T-helper 17 cell (primary cell): ENCODE measurements at regions not wholly inside any gene's neighbourhood (a gene's known extent, or its start where the extent isn't known, plus 50 kb on each side); places are given as distances from the start of the nearest gene placed in this dataset.

ENCODE experiments used
- ATAC-seq: fragments of 150-1000 bp; cut with Tn5 transposase; 2 replicates; pipeline ENCODE4 v1.10.0; 2021; ENCODE audit warnings: mild to moderate bottlenecking, moderate library complexity
- DNase-seq, 3 donors: peaks; one replicate each; pipeline versions ENCODE4 v3.0.0 to v3.0.0-alpha.2; 2020 to 2021
- H3K9me3 ChIP-seq: one replicate; pipeline ENCODE4 v1.7.0; 2013; ENCODE audit warnings: low read length, mild to moderate bottlenecking; ENCODE audit not compliant: control insufficient read depth, poor library complexity, severe bottlenecking
- H3K27ac Mint-ChIP-seq: one replicate; pipeline ENCODE4 v1.8.0; 2022; ENCODE audit warnings: mild to moderate bottlenecking, moderate library complexity, mixed read lengths
- H3K27me3 Mint-ChIP-seq: one replicate; pipeline ENCODE4 v1.8.0; 2022; ENCODE audit warnings: mixed read lengths
- H3K36me3 Mint-ChIP-seq: one replicate; pipeline ENCODE4 v1.8.0; 2022; ENCODE audit warnings: low read depth, mixed read lengths
- H3K4me1 Mint-ChIP-seq: one replicate; pipeline ENCODE4 v1.8.0; 2022; ENCODE audit warnings: mild to moderate bottlenecking, mixed read lengths
- H3K4me3 Mint-ChIP-seq: one replicate; pipeline ENCODE4 v1.8.0; 2022; ENCODE audit warnings: mild to moderate bottlenecking, moderate library complexity, mixed read lengths

GRCh38 chr11:11057472-11057854 is 199.6 kb upstream of the ZBED5 start:
- H3K4me1 Mint-ChIP-seq = no peaks in the 10 kb centered on the region
- ATAC-seq = no peak
- H3K27ac Mint-ChIP-seq = no peak overlapping the region
- no peak for DNase-seq
- H3K9me3 ChIP-seq = no peaks in the 10 kb centered on the region
- no peaks in the 10 kb centered on the region for H3K36me3 Mint-ChIP-seq
- no peak overlapping the region for H3K4me3 Mint-ChIP-seq
- no peaks in the 10 kb centered on the region for H3K27me3 Mint-ChIP-seq

GRCh38 chr11:11056749-11057471 is 199.1 kb upstream of the ZBED5 start:
- Mint-ChIP-seq H3K36me3 (no peaks in the 10 kb centered on the region), H3K27ac (no peak overlapping the region), H3K27me3 (no peaks in the 10 kb centered on the region), H3K4me3 (no peak overlapping the region), H3K4me1 (no peaks in the 10 kb centered on the region)
- H3K9me3 ChIP-seq = no peaks in the 10 kb centered on the region
- no peak for DNase-seq
- no peak for ATAC-seq

- Mint-ChIP-seq H3K36me3 (no peaks in the 10 kb centered on the region), H3K4me1 (no peaks in the 10 kb centered on the region), H3K27ac (no peak overlapping the region), H3K27me3 (no peaks in the 10 kb centered on the region), H3K4me3 (no peak overlapping the region)
- DNase-seq (no peak), ATAC-seq (no peak)
- H3K9me3 ChIP-seq = no peaks in the 10 kb centered on the region
These were observed 198.5 kb upstream of the ZBED5 start for GRCh38 chr11:11056316-11056715.

- H3K27me3 Mint-ChIP-seq = no peaks in the 10 kb centered on the region
- no peaks in the 10 kb centered on the region for H3K4me1 Mint-ChIP-seq
- ATAC-seq (no peak), DNase-seq (no peak)
- H3K27ac Mint-ChIP-seq = no peak overlapping the region
- no peaks in the 10 kb centered on the region for H3K9me3 ChIP-seq
- no peak overlapping the region for H3K4me3 Mint-ChIP-seq
- peaks cover 3% of the 10 kb centered on the region for H3K36me3 Mint-ChIP-seq
These were observed 190.2 kb upstream of the ZBED5 start for GRCh38 chr11:11047851-11048610.

GRCh38 chr11:11046781-11047180 is 188.9 kb upstream of the ZBED5 start:
- DNase-seq (no peak), ATAC-seq (no peak)
- Mint-ChIP-seq H3K27me3 (no peaks in the 10 kb centered on the region), H3K4me3 (no peak overlapping the region), H3K36me3 (peaks cover 3% of the 10 kb centered on the region), H3K27ac (no peak overlapping the region), H3K4me1 (peaks cover 3% of the 10 kb centered on the region)
- H3K9me3 ChIP-seq = no peaks in the 10 kb centered on the region

GRCh38 chr11:11045156-11045930 is 187.5 kb upstream of the ZBED5 start:
- no peak overlapping the region for H3K27ac Mint-ChIP-seq
- no peak for ATAC-seq
- DNase-seq = no peak

GRCh38 chr11:11044137-11044855 is 186.4 kb upstream of the ZBED5 start:
- Mint-ChIP-seq H3K4me1 (peaks cover 6% of the 10 kb centered on the region), H3K27me3 (peaks cover 6% of the 10 kb centered on the region), H3K36me3 (peaks cover 6% of the 10 kb centered on the region), H3K4me3 (no peak overlapping the region), H3K27ac (no peak overlapping the region)
- no peaks in the 10 kb centered on the region for H3K9me3 ChIP-seq
- ATAC-seq (no peak), DNase-seq (no peak)

More at GRCh38 chr11:11045156-11045930, 187.5 kb upstream of the ZBED5 start:
- peaks cover 3% of the 10 kb centered on the region for H3K4me1 Mint-ChIP-seq
- H3K27me3 Mint-ChIP-seq = peaks cover 1% of the 10 kb centered on the region
- no peak overlapping the region for H3K4me3 Mint-ChIP-seq
- H3K36me3 Mint-ChIP-seq = peaks cover 3% of the 10 kb centered on the region
- no peaks in the 10 kb centered on the region for H3K9me3 ChIP-seq

- ATAC-seq (no peak), DNase-seq (no peak)
- H3K36me3 Mint-ChIP-seq = peaks cover 6% of the 10 kb centered on the region
- H3K9me3 ChIP-seq = no peaks in the 10 kb centered on the region
- no peak overlapping the region for H3K4me3 Mint-ChIP-seq
- peaks cover 6% of the 10 kb centered on the region for H3K4me1 Mint-ChIP-seq
- peaks cover 6% of the 10 kb centered on the region for H3K27me3 Mint-ChIP-seq
- no peak overlapping the region for H3K27ac Mint-ChIP-seq
These were observed 185.9 kb upstream of the ZBED5 start for GRCh38 chr11:11043721-11044120.

GRCh38 chr11:11039208-11039965 is 181.5 kb upstream of the ZBED5 start:
- peaks cover 3% of the 10 kb centered on the region for H3K36me3 Mint-ChIP-seq
- peaks cover 17% of the 10 kb centered on the region for H3K27me3 Mint-ChIP-seq
- H3K9me3 ChIP-seq = no peaks in the 10 kb centered on the region
- ATAC-seq (no peak), DNase-seq (no peak)
- H3K4me1 Mint-ChIP-seq = peaks cover 6% of the 10 kb centered on the region
- H3K27ac Mint-ChIP-seq = peak overlapping the region; percentile 44
- H3K4me3 Mint-ChIP-seq = no peak overlapping the region

- H3K4me3 Mint-ChIP-seq = no peak overlapping the region
- H3K9me3 ChIP-seq = no peaks in the 10 kb centered on the region
- H3K36me3 Mint-ChIP-seq = peaks cover 3% of the 10 kb centered on the region
- DNase-seq (no peak), ATAC-seq (no peak)
- H3K27ac Mint-ChIP-seq = no peak overlapping the region
- H3K27me3 Mint-ChIP-seq = peaks cover 20% of the 10 kb centered on the region
- peaks cover 6% of the 10 kb centered on the region for H3K4me1 Mint-ChIP-seq
These were observed 180.9 kb upstream of the ZBED5 start for GRCh38 chr11:11038782-11039181.

GRCh38 chr11:11038352-11038751 is 180.5 kb upstream of the ZBED5 start:
- H3K36me3 Mint-ChIP-seq = peaks cover 3% of the 10 kb centered on the region
- H3K4me3 Mint-ChIP-seq = no peak overlapping the region
- H3K9me3 ChIP-seq = no peaks in the 10 kb centered on the region
- DNase-seq (no peak), ATAC-seq (no peak)
- H3K4me1 Mint-ChIP-seq = peaks cover 6% of the 10 kb centered on the region
- no peak overlapping the region for H3K27ac Mint-ChIP-seq
- peaks cover 20% of the 10 kb centered on the region for H3K27me3 Mint-ChIP-seq
